ENCODE measurements at regions not wholly inside any gene's neighbourhood (a gene's known extent, or its start where the extent isn't known, plus 50 kb on each side); places are given as distances from the start of the nearest gene placed in this dataset.
"Not testable (repeated sequence)": the region's sequence is repeated elsewhere in the genome, so short reads cannot be mapped to it uniquely, and the experiment has no call there.

DNA sequence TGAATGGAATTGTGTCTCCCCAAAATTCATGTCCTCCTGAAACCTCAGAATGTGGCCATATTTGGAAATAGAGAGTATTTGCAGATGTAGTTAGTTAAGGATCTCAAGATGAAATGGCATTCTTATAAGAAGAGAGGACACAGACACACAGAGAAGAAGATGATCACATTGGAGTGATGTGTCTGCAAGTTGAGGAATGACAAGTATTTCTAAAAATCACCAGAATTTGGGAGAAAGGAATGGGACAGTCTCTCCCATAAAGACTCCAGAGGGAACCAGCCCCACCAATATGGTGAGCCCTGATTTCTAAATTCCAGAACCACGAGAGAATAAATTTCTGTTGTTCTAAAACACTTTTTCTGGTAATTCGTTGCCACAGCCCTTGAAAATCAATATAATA, 166.3 kb downstream of the C1D start:
- DNase-seq (ENCODE audit: low read depth), result no peak

DNA sequence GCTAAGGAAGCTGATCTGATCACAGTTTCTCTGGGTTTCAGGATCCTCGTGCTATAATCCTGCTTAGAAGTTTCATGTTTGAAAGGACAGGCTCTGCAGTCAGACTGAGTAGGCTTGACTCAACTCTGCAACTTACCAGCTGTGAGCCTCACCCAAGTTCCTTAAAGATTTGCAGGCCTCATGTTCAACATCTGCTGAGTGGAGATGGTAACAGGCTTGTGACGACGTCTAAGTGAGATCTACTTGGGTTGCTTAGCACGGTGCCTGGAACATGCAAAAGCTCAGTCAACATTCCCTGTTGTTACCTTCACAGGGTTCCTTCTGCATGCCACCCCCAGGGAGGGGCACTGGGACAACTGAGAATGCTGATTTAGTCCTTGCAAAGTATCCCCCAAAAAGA, 164.2 kb downstream of the C1D start:
- no peak for DNase-seq (ENCODE audit: low read depth)

DNA sequence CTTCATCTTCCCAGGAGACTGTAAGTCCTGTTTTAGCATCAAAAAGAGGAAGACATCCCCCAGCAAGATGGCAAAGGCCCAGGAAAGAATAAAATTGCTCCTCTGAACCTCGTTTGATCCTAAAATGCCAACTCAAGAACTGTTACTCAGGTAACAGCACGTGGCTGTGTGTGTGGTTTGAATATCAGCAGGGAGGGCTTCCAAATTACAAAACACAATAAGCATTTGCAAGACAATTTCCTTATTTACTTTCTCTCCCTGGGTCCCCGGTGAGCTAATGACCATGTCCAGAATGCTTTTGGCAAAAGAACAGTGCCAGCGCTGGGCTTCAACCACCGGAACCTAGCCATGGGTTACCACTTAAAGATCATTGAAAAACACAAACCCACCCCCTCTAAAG, 163.6 kb downstream of the C1D start:
- DNase-seq (ENCODE audit: low read depth), result no peak

DNA sequence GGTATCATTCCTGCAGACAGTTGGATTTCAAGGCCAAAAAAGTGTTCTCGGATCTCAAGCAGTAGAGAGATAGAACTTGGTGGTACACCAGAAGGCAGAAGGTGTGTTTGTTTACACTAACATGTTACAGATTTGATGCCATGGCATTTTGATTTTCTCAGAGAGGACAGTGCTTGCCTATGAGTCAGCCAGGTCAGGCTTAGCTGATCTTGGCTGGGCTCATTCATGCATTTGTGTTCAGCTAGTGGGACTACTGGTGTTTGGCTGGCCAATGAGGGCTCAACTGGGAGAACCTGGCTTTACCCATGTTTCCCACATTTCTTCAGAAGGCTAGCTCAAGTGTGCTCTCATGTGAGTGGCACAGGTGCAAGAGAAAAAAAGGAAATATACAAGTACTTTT, 162.0 kb downstream of the C1D start:
- no peak for DNase-seq (ENCODE audit: low read depth)

DNA sequence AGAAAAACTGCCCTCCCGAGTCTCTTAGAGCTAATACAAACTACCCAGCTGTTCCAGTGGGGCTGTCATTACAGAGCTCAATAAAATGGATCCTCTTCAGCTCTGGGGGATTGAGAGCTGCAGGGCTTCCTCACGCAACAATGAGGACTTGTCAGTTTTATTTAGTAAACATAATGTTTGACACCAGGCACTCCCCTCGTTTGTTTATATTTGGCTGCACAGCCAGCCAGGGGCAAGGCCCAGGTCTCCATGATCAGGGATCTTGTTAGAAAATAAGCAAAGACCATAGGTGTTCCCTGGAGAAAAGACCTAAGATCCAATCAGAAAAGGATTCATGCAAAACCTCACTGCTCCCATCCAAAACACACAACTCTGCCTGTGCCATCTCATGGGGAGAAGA, 158.2 kb downstream of the C1D start:
- no peak for DNase-seq (ENCODE audit: low read depth)

DNA sequence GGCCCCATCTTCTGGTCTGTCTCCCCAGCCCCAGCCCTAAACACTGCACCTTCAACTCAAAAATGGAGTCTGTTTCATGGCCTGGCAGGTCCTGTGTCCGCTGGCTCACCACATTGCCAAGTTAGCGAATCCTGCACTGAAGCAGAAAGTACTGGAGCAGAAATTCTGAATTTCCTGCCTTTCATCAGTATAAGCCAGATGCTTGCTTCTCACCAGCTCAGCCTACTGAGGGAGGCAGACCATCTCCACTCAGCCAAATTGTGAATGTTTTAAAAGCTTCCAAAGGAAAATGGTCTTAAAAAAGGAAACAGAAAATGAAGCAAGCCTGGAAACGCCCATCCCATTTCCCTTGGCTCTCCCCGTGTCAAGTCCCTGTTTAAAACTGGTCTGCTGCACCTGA, 157.8 kb downstream of the C1D start:
- DNase-seq (ENCODE audit: low read depth), result no peak

DNA sequence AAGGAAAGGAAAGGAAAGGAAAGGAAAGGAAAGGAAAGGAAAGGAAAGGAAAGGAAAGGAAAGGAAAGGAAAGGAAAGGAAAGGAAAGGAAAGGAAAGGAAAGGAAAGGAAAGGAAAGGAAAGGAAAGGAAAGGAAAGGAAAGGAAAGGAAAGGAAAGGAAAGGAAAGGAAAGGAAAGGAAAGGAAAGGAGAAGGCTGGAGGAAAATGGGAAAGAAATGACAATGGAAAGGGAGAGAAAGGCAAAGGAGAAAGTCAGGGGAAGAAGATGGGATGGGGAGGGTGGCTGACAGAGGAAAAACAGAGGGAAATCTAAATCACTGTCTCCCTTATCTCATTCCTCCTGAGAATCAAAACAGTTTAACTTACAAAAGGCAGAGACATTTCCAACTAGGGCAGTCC, 156.3 kb downstream of the C1D start:
- DNase-seq (ENCODE audit: low read depth), result not testable (repeated sequence)

DNA sequence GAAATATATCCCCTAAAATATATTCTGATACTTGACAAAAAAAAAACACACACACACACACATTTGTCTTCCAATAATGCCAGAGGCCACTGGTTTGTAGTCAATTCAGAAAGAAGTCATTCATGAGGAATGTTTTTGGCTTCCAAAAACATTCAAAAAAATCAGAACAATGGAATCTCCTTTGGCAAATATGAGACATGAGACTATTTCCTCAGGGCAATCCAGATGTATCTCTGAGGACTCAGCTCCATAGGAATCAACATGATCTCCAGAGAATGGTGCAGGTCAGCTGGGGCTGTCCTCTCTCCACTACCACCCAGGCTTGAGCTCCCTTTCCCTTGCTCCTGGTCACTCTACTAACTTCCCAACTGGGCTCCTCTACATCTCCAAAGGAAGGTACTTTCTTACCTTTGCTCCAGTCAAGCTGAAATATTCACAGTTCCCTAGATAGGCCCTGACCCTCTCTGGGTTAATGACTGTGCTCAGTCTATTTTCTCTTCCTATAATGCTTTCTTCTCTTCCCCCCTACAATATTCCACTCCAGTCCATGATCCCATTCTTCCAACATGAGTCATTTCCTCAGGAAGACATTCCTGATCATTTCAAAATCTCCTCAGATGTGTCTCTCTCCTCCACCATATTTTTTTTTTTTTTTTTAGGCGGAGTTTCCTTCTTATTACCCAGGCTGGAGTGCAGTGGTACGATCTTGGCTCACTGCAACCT, 145.3 kb downstream of the C1D start:
- DNase-seq (ENCODE audit: low read depth), result peak; percentile 88

DNA sequence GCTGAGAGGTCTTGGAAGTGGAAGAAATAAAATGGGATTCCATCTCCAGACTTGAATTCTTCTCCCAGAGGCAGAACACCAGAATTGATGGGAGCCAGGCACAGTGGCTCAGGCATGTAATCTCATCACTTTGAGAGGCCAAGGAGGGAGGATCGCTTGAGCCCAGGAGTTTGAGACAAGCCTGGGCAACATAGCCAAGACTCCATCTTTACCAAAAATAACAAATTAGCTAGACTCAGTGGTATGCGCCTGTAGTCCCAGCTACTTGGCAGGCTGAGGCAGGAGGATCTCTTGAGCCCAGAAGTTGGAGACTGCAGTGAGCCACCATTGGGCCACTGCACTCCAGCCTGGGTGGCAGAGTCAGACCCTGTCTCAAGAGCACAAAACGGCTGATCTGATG, 144.3 kb downstream of the C1D start:
- DNase-seq (ENCODE audit: low read depth), result no peak

DNA sequence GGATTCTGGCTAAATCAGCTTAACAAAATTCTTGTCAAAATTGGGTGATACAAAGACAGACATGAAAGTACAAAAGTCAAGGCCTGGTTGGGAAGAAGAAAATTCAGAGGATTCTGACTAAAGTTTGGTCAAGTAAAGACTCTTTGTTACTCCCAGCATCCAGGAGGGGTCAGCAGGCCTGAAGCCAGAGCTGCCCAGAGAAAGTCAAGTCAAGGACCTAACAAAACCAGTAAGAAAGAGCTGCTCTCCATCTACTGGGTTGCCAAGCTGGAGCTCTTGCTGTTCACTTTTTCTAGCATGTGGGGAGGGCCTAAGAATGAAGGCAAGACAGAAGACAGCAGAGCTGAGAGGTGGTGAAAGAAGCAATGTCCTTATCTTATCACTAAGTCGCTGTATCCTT, 143.3 kb downstream of the C1D start:
- DNase-seq (ENCODE audit: low read depth), result no peak

DNA sequence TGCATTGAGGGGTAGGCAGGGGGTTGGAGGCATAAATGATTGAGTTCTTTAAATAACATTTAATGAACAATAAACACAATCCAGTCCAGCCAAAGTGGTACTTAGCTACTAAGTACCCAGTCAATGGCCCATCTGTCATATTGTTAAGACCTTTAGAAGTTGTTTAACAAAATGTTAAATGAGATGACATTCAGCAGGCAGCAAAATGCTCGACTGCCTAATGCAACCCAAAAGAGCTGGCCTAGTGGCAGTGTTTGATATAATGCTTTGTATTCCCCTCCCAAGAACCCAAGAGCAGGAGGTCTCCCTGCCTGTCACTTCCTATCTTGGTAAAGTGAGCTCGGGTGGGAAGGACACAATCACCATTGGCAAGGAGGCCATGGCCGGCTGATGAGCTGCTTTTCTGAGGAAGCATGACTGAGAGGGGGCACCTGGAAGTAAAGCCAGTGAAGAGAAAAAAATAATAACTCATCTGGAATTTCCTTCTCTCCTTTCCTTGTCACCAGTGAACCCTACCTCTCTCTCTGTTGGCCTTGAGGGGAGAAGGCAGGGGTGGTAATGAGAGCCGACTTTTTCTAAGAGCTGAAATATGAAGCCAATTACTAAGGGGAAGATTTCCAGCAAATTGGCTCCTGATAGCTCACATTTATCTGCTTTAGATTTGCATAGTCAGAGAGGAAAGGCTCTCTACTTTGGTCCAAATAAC, 140.6 kb downstream of the C1D start:
- no peak for DNase-seq (ENCODE audit: low read depth)

DNA sequence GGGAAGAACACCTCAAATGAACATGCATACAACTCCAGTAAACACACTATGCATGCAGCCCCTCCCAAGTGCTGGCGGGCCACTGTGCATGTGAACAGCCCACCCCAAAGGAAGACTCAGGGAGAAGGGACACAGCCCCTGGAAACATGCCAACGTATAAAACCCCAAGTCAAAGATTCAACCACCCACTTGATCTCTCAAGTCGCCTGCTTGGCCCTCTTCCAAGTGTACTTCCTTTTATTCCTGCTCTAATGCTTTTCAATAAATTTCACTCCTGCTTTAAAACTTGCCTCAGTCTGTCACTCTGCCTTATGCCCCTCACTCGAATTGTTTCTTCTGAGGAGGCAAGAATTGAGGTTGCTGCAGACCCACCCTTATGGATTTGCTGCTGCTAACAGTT, 139.1 kb downstream of the C1D start:
- DNase-seq (ENCODE audit: low read depth), result peak; percentile 15

DNA sequence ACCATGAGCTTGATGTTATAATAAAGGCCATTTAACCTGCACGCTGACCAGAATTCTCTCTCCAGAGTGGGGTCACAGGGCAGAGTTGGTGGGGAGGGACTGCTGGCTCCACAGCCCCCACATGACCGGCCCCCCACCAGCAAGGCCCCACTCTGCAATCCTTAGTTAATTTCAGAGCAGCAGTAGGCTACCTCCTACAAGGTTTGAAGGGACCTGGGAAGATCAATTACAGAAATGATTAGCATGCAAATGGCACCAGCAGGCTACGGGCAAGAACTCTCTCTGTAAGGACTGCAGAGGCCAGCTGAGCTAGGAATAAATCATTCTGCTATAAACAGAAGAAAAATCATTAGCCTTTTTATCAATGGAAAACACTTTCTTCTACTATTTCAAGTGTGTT, 135.3 kb downstream of the C1D start:
- DNase-seq (ENCODE audit: low read depth), result no peak

DNA sequence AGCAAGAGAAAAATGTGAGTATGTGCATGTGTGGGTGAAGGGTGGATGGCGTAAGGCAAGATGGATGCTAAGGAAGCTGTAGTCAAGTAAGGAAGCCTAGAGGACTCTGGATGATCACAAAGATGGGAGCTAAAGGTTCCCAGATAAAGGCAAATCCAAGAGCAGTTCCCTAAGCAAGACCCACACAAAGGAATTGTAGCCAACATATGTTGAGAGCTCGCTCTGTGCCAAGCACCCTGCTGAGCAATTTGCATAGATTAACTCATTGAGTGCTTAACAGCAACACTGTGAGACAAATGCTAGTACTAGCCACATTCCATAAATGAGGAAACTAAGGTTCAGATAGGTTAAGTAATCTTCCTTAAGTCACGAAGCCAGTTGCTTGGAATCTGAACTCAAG, 132.6 kb downstream of the C1D start:
- DNase-seq (ENCODE audit: low read depth), result no peak

DNA sequence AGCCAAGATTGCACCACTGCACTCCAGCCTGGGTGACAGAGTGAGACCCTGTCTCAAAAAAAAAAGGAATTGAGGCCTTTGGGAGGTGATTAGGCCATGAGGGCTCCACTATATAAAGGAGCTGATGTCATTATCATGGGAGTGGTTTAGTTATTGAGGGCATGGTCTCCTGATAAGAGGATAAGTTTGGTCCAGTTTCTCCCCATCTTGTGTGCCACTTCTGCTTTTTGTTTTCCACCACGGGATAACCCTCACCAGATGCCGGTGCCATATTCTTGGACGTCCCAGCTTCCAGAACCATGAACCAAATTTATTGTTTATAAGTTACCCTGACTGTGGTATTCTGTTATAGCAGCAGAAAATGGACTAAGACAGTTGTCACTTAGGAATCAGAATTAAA, 125.8 kb downstream of the C1D start:
- DNase-seq (ENCODE audit: low read depth), result no peak

DNA sequence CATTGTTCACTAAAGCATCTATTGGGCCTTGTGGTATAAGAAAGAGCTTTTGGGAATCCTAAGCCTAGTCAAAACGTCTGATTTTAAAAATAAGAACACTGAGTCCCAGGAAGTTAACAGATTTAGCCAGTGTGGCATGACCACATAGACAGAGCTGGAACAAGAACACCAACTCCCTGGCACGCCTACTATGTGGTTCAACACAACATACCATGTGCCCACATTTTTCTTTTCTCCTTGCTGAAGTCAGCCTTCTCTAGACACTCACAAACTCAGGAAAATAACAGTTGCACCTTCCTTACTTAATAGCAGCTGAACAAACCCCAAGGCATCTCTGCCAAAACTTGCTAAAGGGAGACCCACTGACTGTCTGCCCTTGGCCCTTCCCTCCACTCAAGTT, 124.8 kb downstream of the C1D start:
- DNase-seq (ENCODE audit: low read depth), result peak; percentile 83

DNA sequence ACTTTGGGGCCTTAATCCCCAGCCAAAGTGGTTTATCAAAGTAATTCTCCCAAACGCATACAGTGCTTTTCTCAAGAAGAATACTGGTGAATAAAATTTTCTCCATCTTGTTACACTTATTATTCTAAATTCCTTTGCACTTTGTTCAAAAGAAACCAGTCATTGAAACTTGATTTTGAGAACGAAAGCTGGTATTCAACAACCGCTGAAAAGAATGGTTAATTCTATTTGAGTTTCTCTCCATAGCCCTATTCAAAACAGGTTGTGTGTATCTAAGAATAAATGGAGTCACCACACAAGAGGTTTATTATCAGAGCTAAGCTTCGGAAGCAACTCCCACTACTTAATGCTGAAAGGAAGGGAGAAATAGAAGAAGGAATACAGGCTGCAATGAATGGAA, 117.7 kb downstream of the C1D start:
- no peak for DNase-seq (ENCODE audit: low read depth)

DNA sequence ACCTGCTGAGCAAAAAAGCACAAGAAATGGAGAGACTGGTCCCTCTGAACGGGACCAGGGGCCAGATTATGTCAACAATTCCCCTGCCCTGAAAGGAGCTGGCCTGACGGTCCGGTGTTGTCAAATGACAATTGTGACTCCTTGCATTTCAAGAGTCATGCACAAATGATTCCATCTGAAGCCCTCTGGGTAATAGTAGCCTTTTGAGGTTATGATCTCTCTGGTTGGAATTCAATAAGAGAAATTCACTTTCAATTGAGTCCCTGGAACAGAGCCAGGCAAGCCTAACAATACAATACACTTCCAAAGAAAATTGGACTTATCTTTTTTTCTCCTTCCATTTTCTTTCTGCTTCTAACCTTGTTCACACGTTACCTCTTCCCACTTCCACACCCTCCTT, 116.9 kb downstream of the C1D start:
- DNase-seq (ENCODE audit: low read depth), result peak; percentile 3

DNA sequence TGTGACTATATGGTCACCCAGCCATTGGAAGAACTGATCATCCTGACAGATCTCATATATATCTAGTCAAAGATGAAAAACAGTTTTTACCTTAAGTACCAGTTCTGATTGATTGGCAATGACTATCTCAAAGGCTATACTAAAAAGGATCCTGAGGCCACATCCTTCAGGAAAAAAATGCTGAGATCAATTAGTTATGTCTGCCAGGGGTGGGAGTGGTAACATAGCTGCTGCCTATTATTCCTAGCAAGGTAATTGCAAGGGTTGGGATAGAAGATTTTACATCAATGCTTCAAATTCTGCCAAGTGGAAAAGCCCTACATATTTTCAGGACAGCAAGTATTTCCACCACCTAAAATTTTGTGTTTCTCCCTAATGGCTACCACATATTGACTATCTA, 114.7 kb downstream of the C1D start:
- no peak for DNase-seq (ENCODE audit: low read depth)

DNA sequence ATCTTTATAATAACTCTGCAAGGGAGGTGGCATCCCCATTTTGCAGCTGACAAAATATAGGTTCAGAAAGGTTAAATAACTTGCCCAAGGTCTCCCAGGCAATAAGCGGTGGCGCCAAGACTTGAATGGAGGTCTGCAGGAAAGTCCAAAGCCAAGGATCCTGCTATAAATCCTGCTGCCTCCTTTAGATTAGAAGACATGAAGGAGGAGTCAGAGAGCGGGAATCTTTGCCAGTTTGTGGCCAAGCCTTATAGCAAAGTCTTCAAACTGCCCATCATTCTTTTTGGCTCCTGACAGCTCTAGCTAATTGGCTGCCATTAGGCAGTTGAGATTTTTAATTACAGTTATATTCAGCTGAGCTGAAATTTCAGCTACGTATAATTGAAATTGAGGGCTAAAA, 114.3 kb downstream of the C1D start:
- DNase-seq (ENCODE audit: low read depth), result no peak

DNA sequence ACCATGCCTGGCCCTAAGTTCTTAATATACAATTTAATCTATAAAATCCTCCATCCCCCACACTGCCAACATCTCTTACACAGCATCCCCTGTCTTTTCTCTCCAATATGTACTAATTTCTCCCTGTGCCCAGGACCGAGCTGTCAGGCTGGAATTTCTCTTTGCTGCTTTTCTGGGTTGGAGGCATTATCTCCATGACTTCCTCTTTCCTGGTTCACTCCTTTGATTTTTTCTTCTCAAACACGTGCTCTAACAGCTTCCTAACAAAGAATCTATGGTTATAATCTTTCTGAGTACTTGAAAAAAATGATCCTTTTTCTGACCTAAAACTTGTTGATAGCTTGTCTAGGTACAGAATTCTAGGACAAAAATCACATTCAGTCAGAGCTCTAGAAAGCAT, 112.8 kb downstream of the C1D start:
- no peak for DNase-seq (ENCODE audit: low read depth)

DNA sequence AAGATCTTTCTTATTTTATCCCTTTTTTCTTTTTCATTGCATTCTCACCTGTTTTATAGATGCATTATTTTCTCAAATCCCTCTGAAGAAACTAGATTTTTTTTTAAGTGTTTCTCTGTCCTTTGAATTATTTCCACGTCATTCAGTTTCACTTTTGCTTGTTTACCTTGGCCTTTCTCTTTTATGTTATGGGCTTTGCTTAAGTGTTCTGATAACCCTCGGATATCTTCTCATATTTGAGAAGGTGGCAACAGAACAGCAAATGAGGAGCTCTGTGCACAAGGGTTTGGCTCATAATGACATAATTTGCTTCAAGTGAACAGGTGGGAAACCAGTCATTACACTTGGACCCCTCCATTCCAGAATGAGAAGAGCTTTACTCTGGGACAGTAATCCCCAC, 111.9 kb downstream of the C1D start:
- DNase-seq (ENCODE audit: low read depth), result no peak

DNA sequence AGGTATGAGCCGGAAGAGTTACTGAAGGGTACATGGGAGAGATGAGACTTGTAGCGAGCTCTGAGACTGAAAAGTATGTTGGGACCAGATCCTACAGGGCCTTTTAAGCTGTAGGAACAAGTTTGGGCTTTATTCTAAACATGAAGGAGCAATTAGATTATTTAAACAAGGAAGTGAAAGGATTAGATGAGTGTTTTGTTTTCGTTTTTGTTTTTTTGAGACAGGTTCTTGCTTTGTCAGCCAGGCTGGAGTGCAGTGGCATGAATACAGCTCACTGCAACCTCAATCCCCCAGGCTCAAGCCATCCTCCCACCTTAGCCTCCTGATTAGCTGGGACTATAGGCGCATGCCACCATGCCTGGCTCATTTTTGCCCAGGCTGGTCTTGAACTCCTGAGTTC, 110.7 kb downstream of the C1D start:
- DNase-seq (ENCODE audit: low read depth), result no peak

Measured in LHCN-M2 (cell line).